ENCODE measurements at regions not wholly inside any gene's neighbourhood (a gene's known extent, or its start where the extent isn't known, plus 50 kb on each side); places are given as distances from the start of the nearest gene placed in this dataset.

DNA sequence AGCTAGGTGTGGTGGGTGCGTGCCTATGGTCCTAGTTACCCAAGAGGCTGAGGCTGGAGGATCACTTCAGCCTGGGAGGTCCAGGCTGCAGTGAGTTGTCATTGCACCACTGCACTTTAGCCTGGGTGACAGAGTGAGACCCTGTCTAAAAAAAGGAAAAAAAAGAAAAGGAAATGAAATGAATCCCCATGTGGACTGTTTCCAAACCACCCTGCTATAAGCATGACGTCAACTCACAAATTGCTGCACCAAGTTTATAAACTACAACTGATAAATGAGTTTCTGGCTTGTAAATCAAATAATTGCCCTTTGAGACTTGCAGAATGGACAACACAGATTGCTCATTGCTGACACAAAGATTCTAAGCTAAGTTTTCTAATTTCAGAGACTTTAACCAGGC is 51.0 kb upstream of the STK38L start:
- intact Hi-C loops (cut with DNase I; ENCODE audit: low total_unique reads), result no loop called here
- TF ChIP-seq, protein P1, sequence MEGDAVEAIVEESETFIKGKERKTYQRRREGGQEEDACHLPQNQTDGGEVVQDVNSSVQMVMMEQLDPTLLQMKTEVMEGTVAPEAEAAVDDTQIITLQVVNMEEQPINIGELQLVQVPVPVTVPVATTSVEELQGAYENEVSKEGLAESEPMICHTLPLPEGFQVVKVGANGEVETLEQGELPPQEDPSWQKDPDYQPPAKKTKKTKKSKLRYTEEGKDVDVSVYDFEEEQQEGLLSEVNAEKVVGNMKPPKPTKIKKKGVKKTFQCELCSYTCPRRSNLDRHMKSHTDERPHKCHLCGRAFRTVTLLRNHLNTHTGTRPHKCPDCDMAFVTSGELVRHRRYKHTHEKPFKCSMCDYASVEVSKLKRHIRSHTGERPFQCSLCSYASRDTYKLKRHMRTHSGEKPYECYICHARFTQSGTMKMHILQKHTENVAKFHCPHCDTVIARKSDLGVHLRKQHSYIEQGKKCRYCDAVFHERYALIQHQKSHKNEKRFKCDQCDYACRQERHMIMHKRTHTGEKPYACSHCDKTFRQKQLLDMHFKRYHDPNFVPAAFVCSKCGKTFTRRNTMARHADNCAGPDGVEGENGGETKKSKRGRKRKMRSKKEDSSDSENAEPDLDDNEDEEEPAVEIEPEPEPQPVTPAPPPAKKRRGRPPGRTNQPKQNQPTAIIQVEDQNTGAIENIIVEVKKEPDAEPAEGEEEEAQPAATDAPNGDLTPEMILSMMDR (IDR thresholded peaks at IDR 0.05), result no peak
- no peak for TF ChIP-seq POLR2A (IDR thresholded peaks at IDR 0.05)

DNA sequence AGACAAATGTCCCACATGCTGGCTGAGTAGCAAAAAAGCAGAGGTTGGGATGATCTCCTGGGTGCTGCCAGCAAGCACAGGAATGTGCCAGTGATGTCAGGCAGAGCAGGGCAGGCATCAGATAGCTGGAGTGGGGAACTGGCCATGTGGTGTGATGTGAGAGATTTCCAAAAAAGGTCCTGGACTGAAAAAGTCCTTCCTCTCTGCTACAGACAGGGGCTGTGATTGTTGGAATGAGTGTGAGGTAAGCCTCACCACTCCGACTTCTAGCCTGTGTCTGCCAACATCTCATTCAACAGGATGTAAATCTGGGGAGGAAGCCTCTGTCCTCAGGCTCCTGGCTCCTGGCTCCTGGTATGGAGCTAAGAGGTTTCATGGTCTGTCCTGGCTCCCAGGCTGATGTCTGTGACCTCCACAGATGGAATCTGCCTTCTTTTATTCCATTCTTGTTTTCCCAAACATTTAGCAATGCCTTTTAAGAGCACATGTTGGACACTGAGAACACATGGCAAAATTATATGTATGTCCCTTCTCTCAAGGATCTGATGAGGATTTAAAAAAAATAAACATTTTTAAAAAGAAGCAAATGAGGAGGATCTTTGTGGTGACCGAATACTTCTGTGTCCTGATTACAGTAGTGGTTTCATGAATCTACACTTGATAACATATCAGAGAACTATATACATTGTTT is 50.1 kb upstream of the STK38L start:
- 57 to 61% methylated on average over 2 of the region's 2 CpGs for WGBS, 2 donors
- DNase-seq (ENCODE audit: low spot score in 2 of 2), result no peak
- TF ChIP-seq, protein P1 (IDR thresholded peaks at IDR 0.05), result no peak
- TF ChIP-seq POLR2A (IDR thresholded peaks at IDR 0.05), result no peak
- no peak overlapping the region for H3K4me3 ChIP-seq (ENCODE audit: low read depth, poor library complexity, severe bottlenecking)
- intact Hi-C loops (cut with DNase I; ENCODE audit: low total_unique reads), result no loop called here

More for the DNA sequence above, 51.0 kb upstream of the STK38L start:
- DNase-seq (ENCODE audit: low spot score in 2 of 2), result no peak
- H3K4me3 ChIP-seq (ENCODE audit: low read depth, poor library complexity, severe bottlenecking), result no peak overlapping the region
- WGBS, 2 donors, result 67 to 70% methylated on average over 2 of the region's 2 CpGs

Data from lower leg skin (tissue), 4 donors.